H1 (cell line): ENCODE measurements at regions not wholly inside any gene's neighbourhood (a gene's known extent, or its start where the extent isn't known, plus 50 kb on each side); places are given as distances from the start of the nearest gene placed in this dataset.

Experiments
- CTCF ChIA-PET: fragments of 300-600 bp; sonication (Branson Sonifier 250); formaldehyde crosslinking; loops from one replicate; lab custom pipeline; 2021; ENCODE audit not compliant: partially characterized antibody; lab: Charles Lee
- POLR2A ChIA-PET: fragments of 300-600 bp; sonication (Branson Sonifier 250); formaldehyde crosslinking; loops from one replicate; lab custom pipeline; 2021; ENCODE audit warnings: inconsistent platforms; ENCODE audit not compliant: partially characterized antibody; lab: Charles Lee
- DNase-seq, 2 experiments: peaks; one replicate each; pipeline versions ENCODE4 v3.0.0 to v3.0.0-alpha.2; 2010 to 2022; ENCODE audit warnings: low spot score in 2 of 2, low read depth in 1 of 2, mixed read lengths in 1 of 2
- FAIRE-seq: peaks from 2 replicates; lab custom pipeline; 2011; peaks lifted over from hg19 to GRCh38; lab: Jason Lieb, UNC
- H2AFZ ChIP-seq: 2 replicates; pipeline ENCODE4 v1.8.1; 2012; ENCODE audit warnings: low read length, inconsistent platforms
- H2AK5ac ChIP-seq: 2 replicates; pipeline ENCODE4 v1.6.1; 2013; ENCODE audit warnings: low read depth, low read length
- H2BK120ac ChIP-seq: replicated peaks from 2 replicates; pipeline ENCODE3; 2013; ENCODE audit warnings: low read depth, low read length, inconsistent platforms
- H2BK12ac ChIP-seq: 2 replicates; pipeline ENCODE4 v1.6.1; 2013; ENCODE audit warnings: low read depth, low read length
- H2BK15ac ChIP-seq: 2 replicates; pipeline ENCODE4 v1.6.1; 2013; ENCODE audit warnings: low read length
- H2BK20ac ChIP-seq: 2 replicates; pipeline ENCODE4 v1.6.1; 2013; ENCODE audit warnings: low read length
- H2BK5ac ChIP-seq: 2 replicates; pipeline ENCODE4 v1.6.1; 2013; ENCODE audit warnings: low read depth, low read length
- H3K14ac ChIP-seq: 2 replicates; pipeline ENCODE4 v1.6.1; 2013; ENCODE audit warnings: inconsistent platforms; ENCODE audit not compliant: insufficient read length
- H3K18ac ChIP-seq: 2 replicates; pipeline ENCODE4 v1.6.1; 2013; ENCODE audit warnings: low read length; ENCODE audit errors: extremely low read depth
- H3K23ac ChIP-seq: 2 replicates; pipeline ENCODE4 v1.6.1; 2013; ENCODE audit warnings: inconsistent platforms; ENCODE audit not compliant: insufficient read length
- H3K23me2 ChIP-seq: 2 replicates; pipeline ENCODE4 v1.6.1; 2013; ENCODE audit warnings: low read depth, low read length
- H3K27ac ChIP-seq: 2 replicates; pipeline ENCODE4 v1.6.1; 2011; ENCODE audit warnings: low read depth, low read length, inconsistent platforms
- H3K27me3 ChIP-seq, 4 experiments: replicated peaks in 1 of 4; 1 replicate in 1 of 4; 2 replicates in 3 of 4; pipeline versions ENCODE4 v1.6.1 to v1.8.1; 2011 to 2013; ENCODE audit warnings: low read length in 3 of 4, mild to moderate bottlenecking in 3 of 4, inconsistent platforms in 2 of 4, mixed read lengths in 2 of 4, moderate library complexity in 1 of 4; ENCODE audit not compliant: control insufficient read depth in 3 of 4, insufficient read depth in 3 of 4; ENCODE audit errors: extremely low read depth in 1 of 4
- H3K36me3 ChIP-seq, 4 experiments: 2 replicates each; pipeline versions ENCODE4 v1.6.1 to v1.8.1; 2011 to 2013; ENCODE audit warnings: mild to moderate bottlenecking in 4 of 4, low read length in 3 of 4, moderate library complexity in 2 of 4, control low read depth in 1 of 4, inconsistent platforms in 1 of 4; ENCODE audit not compliant: insufficient read depth in 4 of 4, control insufficient read depth in 2 of 4
- H3K4ac ChIP-seq: replicated peaks from 2 replicates; pipeline ENCODE3; 2013; ENCODE audit warnings: low read length, low read depth, mixed read lengths, inconsistent platforms; ENCODE audit not compliant: insufficient read length
- H3K4me1 ChIP-seq, 4 experiments: replicated peaks in 1 of 4; 1 replicate in 1 of 4; 2 replicates in 3 of 4; pipeline versions ENCODE4 v1.6.1 to v1.8.1; 2011 to 2013; ENCODE audit warnings: low read length in 3 of 4, inconsistent platforms in 2 of 4, mixed read lengths in 1 of 4; ENCODE audit not compliant: insufficient read depth in 4 of 4, control insufficient read depth in 3 of 4
- H3K4me2 ChIP-seq, 2 experiments: 2 replicates each; pipeline versions ENCODE4 v1.6.1 to v1.8.1; 2011 to 2013; ENCODE audit warnings: low read depth in 2 of 2, low read length in 2 of 2, control low read depth in 1 of 2, inconsistent platforms in 1 of 2, mild to moderate bottlenecking in 1 of 2; ENCODE audit not compliant: insufficient read depth in 1 of 2
- H3K4me3 ChIP-seq, 4 experiments: fragments of 200-600, 300-600 bp in 1 of 4; sonication (generic), shearing (Covaris generic), sonication (Bioruptor Twin) in 1 of 4; 2 replicates each; pipeline versions ENCODE4 v1.5.1 to v1.8.1; 2011 to 2016; ENCODE audit warnings: low read length in 4 of 4, low read depth in 3 of 4, control low read depth in 2 of 4, inconsistent platforms in 2 of 4, mild to moderate bottlenecking in 2 of 4, mixed read lengths in 1 of 4, moderate library complexity in 1 of 4; ENCODE audit not compliant: insufficient read depth in 2 of 4; ENCODE audit errors: extremely low read depth in 1 of 4
- H3K56ac ChIP-seq: replicated peaks from 2 replicates; pipeline ENCODE3; 2013; ENCODE audit warnings: low read depth, mild to moderate bottlenecking, mixed read lengths, low read length, inconsistent platforms; ENCODE audit not compliant: insufficient read length
- H3K79me1 ChIP-seq: 2 replicates; pipeline ENCODE4 v1.6.1; 2013; ENCODE audit warnings: low read depth, low read length, control low read depth
- H3K79me2 ChIP-seq, 2 experiments: 2 replicates each; pipeline versions ENCODE4 v1.6.1 to v1.8.1; 2012 to 2013; ENCODE audit warnings: low read length in 2 of 2, mild to moderate bottlenecking in 2 of 2, inconsistent platforms in 1 of 2; ENCODE audit not compliant: insufficient read depth in 2 of 2, control insufficient read depth in 1 of 2
- H3K9ac ChIP-seq, 4 experiments: replicated peaks in 1 of 4; 1 replicate in 1 of 4; 2 replicates in 3 of 4; pipeline versions ENCODE4 v1.6.1 to v1.8.1; 2011 to 2013; ENCODE audit warnings: low read depth in 3 of 4, low read length in 3 of 4, control low read depth in 2 of 4, mild to moderate bottlenecking in 2 of 4, moderate library complexity in 2 of 4, inconsistent platforms in 1 of 4; ENCODE audit errors: extremely low read depth in 1 of 4
- H3K9me3 ChIP-seq, 2 experiments: 2 replicates each; pipeline versions ENCODE4 v1.6.1 to v1.8.1; 2012 to 2013; ENCODE audit warnings: mild to moderate bottlenecking in 2 of 2, moderate library complexity in 2 of 2, control low read depth in 1 of 2, inconsistent platforms in 1 of 2, low read depth in 1 of 2, low read length in 1 of 2, mixed read lengths in 1 of 2; ENCODE audit not compliant: insufficient read depth in 2 of 2
- H4K20me1 ChIP-seq, 2 experiments: replicated peaks in 1 of 2; 2 replicates each; pipeline versions ENCODE3 to v1.8.1; 2011 to 2013; ENCODE audit warnings: inconsistent platforms in 2 of 2, low read length in 2 of 2, mild to moderate bottlenecking in 1 of 2; ENCODE audit not compliant: insufficient read depth in 2 of 2, control insufficient read depth in 1 of 2
- H4K5ac ChIP-seq: 2 replicates; pipeline ENCODE4 v1.6.1; 2013; ENCODE audit warnings: low read length, low read depth, mixed read lengths, inconsistent platforms; ENCODE audit not compliant: insufficient read length
- H4K8ac ChIP-seq: 2 replicates; pipeline ENCODE4 v1.8.0; 2013; ENCODE audit warnings: mild to moderate bottlenecking, moderate library complexity, low read length, inconsistent platforms; ENCODE audit not compliant: insufficient read depth; ENCODE audit errors: extremely low read depth
- H4K91ac ChIP-seq: replicated peaks from 2 replicates; pipeline ENCODE3; 2013; ENCODE audit warnings: low read length, mixed read lengths, inconsistent platforms; ENCODE audit not compliant: insufficient read length
- ATF2 ChIP-seq: IDR thresholded peaks from 2 replicates; pipeline ENCODE4 v1.6.1; 2012; ENCODE audit warnings: low read length, inconsistent platforms
- BACH1 ChIP-seq: IDR thresholded peaks from 2 replicates; pipeline ENCODE4 v1.6.1; 2012; ENCODE audit warnings: low read length, improper control_type of control experiment
- BRCA1 ChIP-seq: IDR thresholded peaks from 2 replicates; pipeline ENCODE4 v1.6.1; 2012; ENCODE audit warnings: low read depth, low read length, improper control_type of control experiment
- CBX8 ChIP-seq: fragments of 300-800, 300-1000 bp; sonication (generic); IDR thresholded peaks from 2 replicates; pipeline ENCODE4 v1.7.1; 2016; ENCODE audit warnings: low read depth, low read length, borderline replicate concordance
- GTF2F1 ChIP-seq: IDR thresholded peaks from 2 replicates; pipeline ENCODE4 v1.6.1; 2012; ENCODE audit warnings: low read depth, low read length, improper control_type of control experiment, borderline replicate concordance
- KDM5A ChIP-seq: fragments of 200-600 bp; IDR thresholded peaks from 2 replicates; pipeline ENCODE4 v1.7.1; 2012; ENCODE audit warnings: mild to moderate bottlenecking, low read length, inconsistent platforms, mixed read lengths
- SIRT6 ChIP-seq: IDR thresholded peaks from one replicate; pipeline ENCODE4 v1.7.1; 2012; ENCODE audit warnings: low read length, inconsistent platforms
- SP1 ChIP-seq: IDR thresholded peaks from 2 replicates; pipeline ENCODE4 v1.6.1; 2011; ENCODE audit warnings: low read depth, low read length
- SP2 ChIP-seq: IDR thresholded peaks from 2 replicates; pipeline ENCODE4 v1.6.1; 2012; ENCODE audit warnings: mild to moderate bottlenecking, low read length, inconsistent platforms
- TAF1 ChIP-seq: IDR thresholded peaks from 2 replicates; pipeline ENCODE4 v1.6.1; 2011; ENCODE audit warnings: mild to moderate bottlenecking, low read depth, low read length
- USF2 ChIP-seq: IDR thresholded peaks from 2 replicates; pipeline ENCODE4 v1.6.1; 2011; ENCODE audit warnings: low read length, improper control_type of control experiment
- WGBS, 2 experiments: shearing (Covaris generic) in 1 of 2; methylation state at CpG; one replicate each; pipeline versions ENCODE4 v1.1.6 to v1.1.7; 2013 to 2015; ENCODE audit warnings: low lambda C conversion rate in 2 of 2, mixed read lengths in 2 of 2, inconsistent platforms in 1 of 2, low coverage in 1 of 2, missing lambda C conversion rate in 1 of 2; ENCODE audit not compliant: insufficient replicate concordance in 2 of 2, insufficient coverage in 1 of 2, insufficient read length in 1 of 2; ENCODE audit errors: extremely low coverage in 1 of 2, missing lambda C conversion rate in 1 of 2; 5-methylcytosine and 5-hydroxymethylcytosine counted together

- Histone ChIP-seq H2BK12ac (no peak overlapping the region), H4K5ac (no peak overlapping the region), H2BK120ac (no peak overlapping the region), H2AFZ (no peak overlapping the region), H3K4me2 (no peak overlapping the region), H3K36me3 (no peaks in the 10 kb centered on the region), H3K4me1 (no peaks in the 10 kb centered on the region), H2BK15ac (no peak overlapping the region), H3K18ac (no peak overlapping the region), H3K27me3 (no peaks in the 10 kb centered on the region), H2AK5ac (no peak overlapping the region), H2BK20ac (no peak overlapping the region), H3K4ac (no peak overlapping the region), H4K91ac (no peak overlapping the region), H3K27ac (no peak overlapping the region), H3K79me1 (no peaks in the 10 kb centered on the region), H3K14ac (no peak overlapping the region), H3K56ac (no peak overlapping the region), H3K23me2 (no peaks in the 10 kb centered on the region), H3K4me3 (no peak overlapping the region), H3K9ac (no peak overlapping the region), H3K79me2 (no peaks in the 10 kb centered on the region), H2BK5ac (no peak overlapping the region), H4K20me1 (no peaks in the 10 kb centered on the region), H3K9me3 (no peaks in the 10 kb centered on the region), H4K8ac (no peak overlapping the region; the same call in 1 of the 2 replicates), H3K23ac (no peak overlapping the region)
- no peak for DNase-seq
- ChIA-PET POLR2A (interaction anchor here (0.6 to 1.4 kb wide), 2 partner anchors 14 to 100 kb away, joined by 4 to 5 read pairs; no protein-coding TSS in a partner anchor), CTCF (interaction anchor here (1.2 to 1.9 kb wide), 3 partner anchors 10 to 157 kb away, joined by 3 read pairs; no protein-coding TSS in a partner anchor)
- WGBS, 2 experiments = 88% methylated on average over 19 of the region's 19 CpGs; no CpG with 5 or more reads in 1 of the 2 experiments
- no peak for FAIRE-seq
- no peak for TF ChIP-seq GTF2F1
- no peak for TF ChIP-seq SIRT6
- no peak for TF ChIP-seq TAF1
- no peak for TF ChIP-seq SP1
- TF ChIP-seq USF2 = no peak
- TF ChIP-seq BRCA1 = no peak
- TF ChIP-seq KDM5A = no peak
- no peak for TF ChIP-seq CBX8
- TF ChIP-seq ATF2 = no peak
- TF ChIP-seq BACH1 = no peak
- TF ChIP-seq SP2 = no peak
Measured at GRCh38 chr15:69885173-69885955, 212.4 kb downstream of the TLE3 start.
